Tibial artery (tissue), 4 donors: ENCODE measurements at regions not wholly inside any gene's neighbourhood (a gene's known extent, or its start where the extent isn't known, plus 50 kb on each side); places are given as distances from the start of the nearest gene placed in this dataset.

Experiments used
- DNase-seq, 2 donors: peaks; one replicate each; pipeline ENCODE4 v3.0.0-alpha.2; 2019
- H3K27ac ChIP-seq, 2 donors: fragments of 200-600 bp; sonication (generic) in 1 of 2; 1 replicate in 1 of 2; 2 replicates in 1 of 2; pipeline ENCODE4 v1.5.1; 2018 to 2019; ENCODE audit warnings: mild to moderate bottlenecking in 1 of 2
- H3K27me3 ChIP-seq, 2 donors: fragments of 200-600 bp; sonication (generic) in 1 of 2; one replicate each; pipeline versions ENCODE4 v1.5.1 to v1.6.0; 2016 to 2019
- H3K36me3 ChIP-seq, 3 donors: fragments of 200-600 bp; sonication (generic) in 2 of 3; one replicate each; pipeline ENCODE4 v1.5.1; 2016 to 2019; ENCODE audit warnings: mild to moderate bottlenecking in 2 of 3
- H3K4me1 ChIP-seq, 4 donors: fragments of 200-600 bp; sonication (generic) in 2 of 4; 1 replicate in 3 of 4; 2 replicates in 1 of 4; pipeline ENCODE4 v1.5.1; 2016 to 2019
- H3K4me3 ChIP-seq, 2 donors: fragments of 200-600 bp; sonication (generic) in 1 of 2; 1 replicate in 1 of 2; 2 replicates in 1 of 2; pipeline ENCODE4 v1.5.1; 2018 to 2019; ENCODE audit warnings: mild to moderate bottlenecking in 2 of 2
- H3K9me3 ChIP-seq, 3 donors: fragments of 200-600 bp; sonication (generic) in 1 of 3; one replicate each; pipeline ENCODE4 v1.5.1; 2016 to 2019
- intact Hi-C: fragments of 100-400 bp; cut with DNase I; formaldehyde crosslinking; loops from one replicate; pipeline ENCODE4 v1.15.0; 2023; ENCODE audit warnings: low total_unique reads
- TF ChIP-seq, protein P1 (sequence below), 2 experiments: fragments of 200-600 bp in 1 of 2; fragments of 450-650 bp in 1 of 2; IDR thresholded peaks; one replicate each; pipeline ENCODE4 v1.5.1; 2017 to 2019; ENCODE audit warnings: antibody characterized with exemption in 2 of 2, mild to moderate bottlenecking in 1 of 2, moderate library complexity in 1 of 2

DNA sequence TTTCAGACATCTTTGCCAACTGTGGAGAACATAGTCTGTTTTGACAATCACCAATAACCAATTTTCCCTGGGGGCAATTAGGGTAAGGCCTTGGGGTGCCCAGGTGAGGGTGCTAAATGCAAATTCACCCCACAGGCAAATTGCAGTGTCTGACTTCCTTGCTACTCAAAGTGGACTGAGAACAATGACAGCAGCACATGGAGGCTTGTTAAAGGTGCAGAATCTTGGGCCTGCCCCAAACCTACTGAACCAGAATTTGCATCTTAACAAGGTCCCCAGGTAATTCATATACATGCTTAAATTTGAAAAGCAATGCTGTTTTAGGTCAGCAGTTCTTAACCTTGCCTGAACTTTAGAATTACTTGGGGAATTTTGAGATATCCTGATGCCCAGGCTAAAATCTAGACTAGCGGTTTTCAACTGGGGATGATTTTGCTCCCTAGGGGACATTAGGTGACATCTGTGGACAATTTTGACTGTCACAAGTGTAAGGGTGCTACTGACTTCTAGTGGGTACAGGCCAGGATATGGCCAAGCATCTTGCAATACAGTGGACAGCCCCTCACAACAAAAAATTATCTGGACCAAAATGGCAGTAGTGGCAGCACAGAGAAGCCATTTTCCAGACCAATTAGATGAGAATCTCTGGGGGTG is 80.2 kb upstream of the GCFC2 start:
- Histone ChIP-seq H3K36me3 (no peaks in the 10 kb centered on the region), H3K9me3 (no peaks in the 10 kb centered on the region), H3K4me1 (no peaks in the 10 kb centered on the region), H3K27ac (no peak overlapping the region), H3K27me3 (no peaks in the 10 kb centered on the region), H3K4me3 (no peak overlapping the region)
- TF ChIP-seq, protein P1, sequence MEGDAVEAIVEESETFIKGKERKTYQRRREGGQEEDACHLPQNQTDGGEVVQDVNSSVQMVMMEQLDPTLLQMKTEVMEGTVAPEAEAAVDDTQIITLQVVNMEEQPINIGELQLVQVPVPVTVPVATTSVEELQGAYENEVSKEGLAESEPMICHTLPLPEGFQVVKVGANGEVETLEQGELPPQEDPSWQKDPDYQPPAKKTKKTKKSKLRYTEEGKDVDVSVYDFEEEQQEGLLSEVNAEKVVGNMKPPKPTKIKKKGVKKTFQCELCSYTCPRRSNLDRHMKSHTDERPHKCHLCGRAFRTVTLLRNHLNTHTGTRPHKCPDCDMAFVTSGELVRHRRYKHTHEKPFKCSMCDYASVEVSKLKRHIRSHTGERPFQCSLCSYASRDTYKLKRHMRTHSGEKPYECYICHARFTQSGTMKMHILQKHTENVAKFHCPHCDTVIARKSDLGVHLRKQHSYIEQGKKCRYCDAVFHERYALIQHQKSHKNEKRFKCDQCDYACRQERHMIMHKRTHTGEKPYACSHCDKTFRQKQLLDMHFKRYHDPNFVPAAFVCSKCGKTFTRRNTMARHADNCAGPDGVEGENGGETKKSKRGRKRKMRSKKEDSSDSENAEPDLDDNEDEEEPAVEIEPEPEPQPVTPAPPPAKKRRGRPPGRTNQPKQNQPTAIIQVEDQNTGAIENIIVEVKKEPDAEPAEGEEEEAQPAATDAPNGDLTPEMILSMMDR (IDR thresholded peaks at IDR 0.05) = no peak
- intact Hi-C loops = no loop called here
- DNase-seq = no peak

DNA sequence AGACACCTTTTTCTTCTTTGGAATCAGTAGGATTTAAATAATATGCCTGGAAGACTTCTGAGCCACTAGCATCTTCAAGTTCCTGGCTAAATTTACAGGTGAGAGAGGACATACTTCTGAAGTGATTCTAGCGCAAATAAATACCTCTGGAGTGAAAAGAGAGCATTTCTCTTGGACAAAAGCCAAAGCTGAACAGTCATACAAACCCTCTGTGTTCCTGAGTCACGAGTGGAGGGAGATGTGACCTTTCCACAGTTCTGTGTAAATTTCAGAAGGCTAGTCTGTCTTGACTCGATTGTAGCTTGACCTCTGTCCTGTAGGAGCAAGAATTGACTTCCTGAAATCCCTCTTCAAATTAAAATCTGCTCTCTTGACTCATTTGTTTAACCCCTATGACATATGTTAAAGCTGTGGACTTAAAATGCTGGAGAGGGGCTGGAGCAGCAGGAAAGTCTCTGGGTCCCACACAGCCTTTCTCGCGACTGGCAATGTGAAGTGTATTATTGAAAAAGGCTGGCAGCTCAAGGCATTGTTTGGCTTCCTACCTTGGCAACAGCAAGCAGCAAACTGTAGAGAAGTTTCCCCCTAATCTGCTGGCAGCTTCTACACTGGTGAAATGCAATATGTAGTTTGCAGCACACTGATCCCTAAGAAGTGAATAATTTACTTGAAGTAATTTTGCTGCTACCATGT is 79.6 kb upstream of the GCFC2 start:
- no peaks in the 10 kb centered on the region for H3K36me3 ChIP-seq
- H3K4me3 ChIP-seq = no peak overlapping the region

DNA sequence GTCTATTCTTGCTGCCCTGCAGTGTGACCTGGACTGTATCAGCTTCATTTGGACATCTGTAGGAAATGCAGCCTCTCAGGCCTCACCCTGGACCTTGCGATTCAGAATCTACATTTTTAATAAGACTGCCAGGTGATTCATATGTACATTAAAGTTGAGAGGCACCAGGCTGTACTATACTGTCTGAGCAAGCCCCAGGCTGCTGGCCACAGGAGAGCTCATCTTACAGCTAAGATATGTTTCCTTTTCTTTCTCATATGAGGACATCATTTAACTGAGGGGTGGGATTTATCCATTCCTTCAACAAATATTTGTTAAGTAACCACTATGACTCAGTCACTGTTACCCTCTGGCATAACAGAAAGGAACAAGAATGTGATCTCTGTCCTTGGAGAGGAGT is 78.2 kb upstream of the GCFC2 start:
- Histone ChIP-seq H3K36me3 (no peaks in the 10 kb centered on the region), H3K27me3 (no peaks in the 10 kb centered on the region), H3K4me1 (no peaks in the 10 kb centered on the region), H3K27ac (no peak overlapping the region), H3K4me3 (no peak overlapping the region), H3K9me3 (no peaks in the 10 kb centered on the region)
- no peak for DNase-seq
- TF ChIP-seq, protein P1 (IDR thresholded peaks at IDR 0.05) = no peak
- intact Hi-C loops = no loop called here

More for the DNA sequence above, 79.6 kb upstream of the GCFC2 start:
- no peak overlapping the region for H3K27ac ChIP-seq
- H3K4me1 ChIP-seq = no peaks in the 10 kb centered on the region
- intact Hi-C loops = no loop called here
- DNase-seq = no peak
- TF ChIP-seq, protein P1 (IDR thresholded peaks at IDR 0.05) = no peak
- H3K9me3 ChIP-seq = no peaks in the 10 kb centered on the region
- no peaks in the 10 kb centered on the region for H3K27me3 ChIP-seq

DNA sequence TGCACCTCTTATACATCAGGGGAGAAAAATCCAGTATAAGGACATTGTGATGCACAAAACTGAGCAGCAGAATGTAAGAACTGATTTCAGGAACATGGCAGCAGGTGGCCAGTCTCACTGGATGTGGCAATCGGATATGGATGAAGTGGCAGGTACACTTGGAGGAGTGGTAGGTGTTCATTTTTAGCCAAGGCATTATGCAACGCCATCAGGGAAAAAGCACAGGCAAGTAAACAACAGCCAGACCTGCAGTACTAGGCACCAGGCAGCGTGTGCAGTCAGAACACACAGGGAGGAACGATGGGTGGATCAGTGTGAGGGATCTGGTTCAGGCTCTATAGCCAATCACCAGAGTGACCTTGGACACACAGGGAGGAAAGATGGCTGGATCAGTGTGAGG is 77.4 kb upstream of the GCFC2 start:
- intact Hi-C loops = no loop called here
- Histone ChIP-seq H3K36me3 (no peaks in the 10 kb centered on the region), H3K27me3 (no peaks in the 10 kb centered on the region), H3K27ac (no peak overlapping the region), H3K9me3 (no peaks in the 10 kb centered on the region), H3K4me3 (no peak overlapping the region), H3K4me1 (no peaks in the 10 kb centered on the region)
- DNase-seq = no peak
- TF ChIP-seq, protein P1 (IDR thresholded peaks at IDR 0.05) = no peak

DNA sequence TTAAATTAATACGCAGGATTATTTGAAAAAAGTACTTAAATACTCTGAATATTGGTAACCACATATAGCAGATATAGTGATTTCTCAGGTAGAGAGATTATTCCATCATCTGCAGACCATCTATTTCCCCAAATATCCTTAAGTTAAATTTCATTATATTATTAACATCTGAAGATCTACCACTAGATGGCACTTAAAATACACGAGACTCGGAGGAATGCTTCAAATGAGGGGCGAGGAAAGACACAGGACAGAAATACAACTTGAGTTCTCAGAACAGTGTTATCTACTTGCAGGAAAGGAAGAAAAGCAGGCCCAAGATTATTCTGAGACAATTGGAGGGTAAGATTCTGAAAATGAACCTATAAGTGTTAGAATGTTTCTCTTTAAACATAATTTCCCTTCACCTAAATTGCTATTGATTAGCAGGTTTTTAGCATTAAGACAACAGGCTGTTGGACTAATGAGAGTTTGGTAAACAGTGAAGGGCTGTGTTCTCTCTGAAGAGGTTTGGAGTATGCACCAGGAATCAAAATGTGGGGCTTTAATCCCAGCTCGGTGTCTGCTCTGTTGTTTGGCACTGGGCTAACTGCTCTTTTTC is 76.9 kb upstream of the GCFC2 start:
- Histone ChIP-seq H3K27me3 (no peaks in the 10 kb centered on the region), H3K36me3 (no peaks in the 10 kb centered on the region), H3K4me1 (no peaks in the 10 kb centered on the region), H3K4me3 (no peak overlapping the region), H3K27ac (no peak overlapping the region), H3K9me3 (no peaks in the 10 kb centered on the region)
- TF ChIP-seq, protein P1 (IDR thresholded peaks at IDR 0.05) = no peak
- no peak for DNase-seq
- intact Hi-C loops = no loop called here
